D341Med (cell line): ENCODE measurements at regions not wholly inside any gene's neighbourhood (a gene's known extent, or its start where the extent isn't known, plus 50 kb on each side); places are given as distances from the start of the nearest gene placed in this dataset.
A peak's percentile ranks its signal among the peaks of the same experiment; 100 is the strongest.

Experiments used
- DNase-seq: peaks from one replicate; pipeline ENCODE4 v3.0.0; 2012; ENCODE audit warnings: low spot score

GRCh38 chr9:12874395-12874794 lies 99.6 kb downstream of the LURAP1L start:
- DNase-seq = no peak

GRCh38 chr9:12875191-12875590 lies 100.4 kb downstream of the LURAP1L start:
- DNase-seq = no peak

- peak; percentile 21 for DNase-seq
Measured at GRCh38 chr9:12876872-12877271, 102.1 kb downstream of the LURAP1L start.

GRCh38 chr9:12878351-12878978 lies 103.6 kb downstream of the LURAP1L start:
- DNase-seq = no peak

GRCh38 chr9:12879961-12880360 lies 105.1 kb downstream of the LURAP1L start:
- no peak for DNase-seq

GRCh38 chr9:12880406-12881015 lies 105.7 kb downstream of the LURAP1L start:
- DNase-seq = no peak

- no peak for DNase-seq
Measured at GRCh38 chr9:12882430-12882829, 107.6 kb downstream of the LURAP1L start.

GRCh38 chr9:12884736-12885395 lies 110.0 kb downstream of the LURAP1L start:
- peak; percentile 25 for DNase-seq

GRCh38 chr9:12889402-12890106 lies 114.7 kb downstream of the LURAP1L start:
- DNase-seq = no peak

- DNase-seq = no peak
Measured at GRCh38 chr9:12891588-12891987, 116.8 kb downstream of the LURAP1L start.

GRCh38 chr9:12903316-12903715 lies 128.5 kb downstream of the LURAP1L start:
- no peak for DNase-seq

GRCh38 chr9:12904261-12905000 lies 129.6 kb downstream of the LURAP1L start:
- no peak for DNase-seq

- no peak for DNase-seq
Measured at GRCh38 chr9:12906646-12907045, 131.8 kb downstream of the LURAP1L start.

GRCh38 chr9:12908895-12909294 lies 134.1 kb downstream of the LURAP1L start:
- no peak for DNase-seq

GRCh38 chr9:12915366-12915954 lies 140.6 kb downstream of the LURAP1L start:
- DNase-seq = no peak

- no peak for DNase-seq
Measured at GRCh38 chr9:12916042-12916441, 141.2 kb downstream of the LURAP1L start.

GRCh38 chr9:12920437-12920836 lies 145.6 kb downstream of the LURAP1L start:
- DNase-seq = no peak

- DNase-seq = no peak
Measured at GRCh38 chr9:12921621-12922020, 146.8 kb downstream of the LURAP1L start.

GRCh38 chr9:12922224-12922866 lies 147.5 kb downstream of the LURAP1L start:
- no peak for DNase-seq

GRCh38 chr9:12923468-12924009 lies 148.7 kb downstream of the LURAP1L start:
- no peak for DNase-seq

GRCh38 chr9:12930906-12931305 lies 156.1 kb downstream of the LURAP1L start:
- no peak for DNase-seq
